ENCODE measurements at regions not wholly inside any gene's neighbourhood (a gene's known extent, or its start where the extent isn't known, plus 50 kb on each side); places are given as distances from the start of the nearest gene placed in this dataset.
"Not testable (repeated sequence)": the region's sequence is repeated elsewhere in the genome, so short reads cannot be mapped to it uniquely, and the experiment has no call there.

- no peak for DNase-seq
These were observed 585.3 kb upstream of the MAN1A1 start for GRCh38 chr6:119934816-119935215.

GRCh38 chr6:119929121-119929520 is 579.6 kb upstream of the MAN1A1 start:
- DNase-seq = no peak

GRCh38 chr6:119924888-119925287 is 575.3 kb upstream of the MAN1A1 start:
- DNase-seq = not testable (repeated sequence)

GRCh38 chr6:119922814-119923213 is 573.3 kb upstream of the MAN1A1 start:
- DNase-seq = no peak

GRCh38 chr6:119921491-119922010 is 572.0 kb upstream of the MAN1A1 start:
- DNase-seq = no peak

GRCh38 chr6:119917186-119917585 is 567.6 kb upstream of the MAN1A1 start:
- DNase-seq = no peak

- no peak for DNase-seq
These were observed 566.4 kb upstream of the MAN1A1 start for GRCh38 chr6:119915971-119916370.

- no peak for DNase-seq
These were observed 558.6 kb upstream of the MAN1A1 start for GRCh38 chr6:119908157-119908556.

- DNase-seq = no peak
These were observed 553.1 kb upstream of the MAN1A1 start for GRCh38 chr6:119902681-119903080.

GRCh38 chr6:119896806-119897205 is 547.2 kb upstream of the MAN1A1 start:
- DNase-seq = no peak

- no peak for DNase-seq
These were observed 546.1 kb upstream of the MAN1A1 start for GRCh38 chr6:119895626-119896025.

GRCh38 chr6:119894811-119895210 is 545.2 kb upstream of the MAN1A1 start:
- no peak for DNase-seq

GRCh38 chr6:119891644-119892043 is 542.1 kb upstream of the MAN1A1 start:
- DNase-seq = no peak

- DNase-seq = no peak
These were observed 541.6 kb upstream of the MAN1A1 start for GRCh38 chr6:119891206-119891605.

GRCh38 chr6:119890470-119890869 is 540.9 kb upstream of the MAN1A1 start:
- no peak for DNase-seq

GRCh38 chr6:119887666-119888065 is 538.1 kb upstream of the MAN1A1 start:
- no peak for DNase-seq

GRCh38 chr6:119881416-119881815 is 531.9 kb upstream of the MAN1A1 start:
- peak; percentile 27 for DNase-seq

GRCh38 chr6:119880840-119881239 is 531.3 kb upstream of the MAN1A1 start:
- DNase-seq = no peak

GRCh38 chr6:119879731-119880130 is 530.2 kb upstream of the MAN1A1 start:
- DNase-seq = no peak

GRCh38 chr6:119874381-119874780 is 524.8 kb upstream of the MAN1A1 start:
- no peak for DNase-seq

- DNase-seq = no peak
These were observed 523.5 kb upstream of the MAN1A1 start for GRCh38 chr6:119873107-119873506.

- DNase-seq = no peak
These were observed 522.0 kb upstream of the MAN1A1 start for GRCh38 chr6:119871520-119871919.

GRCh38 chr6:119865466-119866350 is 516.1 kb upstream of the MAN1A1 start:
- DNase-seq = no peak

- no peak for DNase-seq
These were observed 513.2 kb upstream of the MAN1A1 start for GRCh38 chr6:119862719-119863118.

GRCh38 chr6:119858901-119859300 is 509.3 kb upstream of the MAN1A1 start:
- peak; percentile 19 for DNase-seq

All from fibroblast of skin of right biceps (primary cell).